Neuron (in vitro differentiated cells): ENCODE measurements at regions not wholly inside any gene's neighbourhood (a gene's known extent, or its start where the extent isn't known, plus 50 kb on each side); places are given as distances from the start of the nearest gene placed in this dataset.
"Not testable (repeated sequence)": the region's sequence is repeated elsewhere in the genome, so short reads cannot be mapped to it uniquely, and the experiment has no call there.

Experiments used
- H2AFZ ChIP-seq: one replicate; pipeline ENCODE4 v1.6.1; 2013; ENCODE audit warnings: low read depth, mild to moderate bottlenecking, inconsistent platforms, low read length, moderate library complexity
- H3K27me3 ChIP-seq: one replicate; pipeline ENCODE4 v1.6.1; 2013; ENCODE audit warnings: low read length; ENCODE audit not compliant: insufficient read depth
- H3K36me3 ChIP-seq: one replicate; pipeline ENCODE4 v1.6.1; 2013; ENCODE audit warnings: low read length; ENCODE audit not compliant: insufficient read depth
- H3K4me1 ChIP-seq: one replicate; pipeline ENCODE4 v1.6.1; 2013; ENCODE audit warnings: low read length; ENCODE audit not compliant: insufficient read depth
- H3K4me3 ChIP-seq: 2 replicates; pipeline ENCODE4 v1.5.1; 2013; ENCODE audit warnings: mild to moderate bottlenecking, low read length, moderate library complexity
- H3K9me3 ChIP-seq: one replicate; pipeline ENCODE4 v1.6.1; 2013; ENCODE audit warnings: low read length

GRCh38 chr14:71395636-71396035 lies 488.4 kb downstream of the PCNX1 start:
- H3K9me3 ChIP-seq = no peaks in the 10 kb centered on the region

GRCh38 chr14:71396050-71396677 lies 488.9 kb downstream of the PCNX1 start:
- Histone ChIP-seq H2AFZ (no peak overlapping the region), H3K4me3 (no peak overlapping the region)

More at GRCh38 chr14:71395636-71396035, 488.4 kb downstream of the PCNX1 start:
- Histone ChIP-seq H3K27me3 (no peaks in the 10 kb centered on the region), H3K4me1 (peaks cover 2% of the 10 kb centered on the region), H2AFZ (no peak overlapping the region), H3K36me3 (no peaks in the 10 kb centered on the region), H3K4me3 (no peak overlapping the region)

GRCh38 chr14:71397371-71397770 lies 490.1 kb downstream of the PCNX1 start:
- Histone ChIP-seq H3K9me3 (no peaks in the 10 kb centered on the region), H3K27me3 (no peaks in the 10 kb centered on the region), H3K4me1 (peaks cover 2% of the 10 kb centered on the region), H3K4me3 (no peak overlapping the region), H2AFZ (no peak overlapping the region), H3K36me3 (no peaks in the 10 kb centered on the region)

More at GRCh38 chr14:71396050-71396677, 488.9 kb downstream of the PCNX1 start:
- Histone ChIP-seq H3K4me1 (peaks cover 2% of the 10 kb centered on the region), H3K36me3 (no peaks in the 10 kb centered on the region), H3K27me3 (no peaks in the 10 kb centered on the region), H3K9me3 (no peaks in the 10 kb centered on the region)

GRCh38 chr14:71398450-71398849 lies 491.2 kb downstream of the PCNX1 start:
- Histone ChIP-seq H3K4me3 (no peak overlapping the region), H3K36me3 (no peaks in the 10 kb centered on the region), H3K27me3 (no peaks in the 10 kb centered on the region), H3K4me1 (peaks cover 2% of the 10 kb centered on the region), H2AFZ (no peak overlapping the region), H3K9me3 (no peaks in the 10 kb centered on the region)

- Histone ChIP-seq H3K9me3 (no peaks in the 10 kb centered on the region), H3K4me3 (no peak overlapping the region), H3K27me3 (no peaks in the 10 kb centered on the region), H2AFZ (no peak overlapping the region), H3K4me1 (peaks cover 2% of the 10 kb centered on the region), H3K36me3 (no peaks in the 10 kb centered on the region)
These were observed 491.8 kb downstream of the PCNX1 start for GRCh38 chr14:71399057-71399487.

- Histone ChIP-seq H3K9me3 (no peaks in the 10 kb centered on the region), H2AFZ (no peak overlapping the region), H3K27me3 (no peaks in the 10 kb centered on the region), H3K4me1 (peaks cover 2% of the 10 kb centered on the region), H3K4me3 (no peak overlapping the region), H3K36me3 (no peaks in the 10 kb centered on the region)
These were observed 493.6 kb downstream of the PCNX1 start for GRCh38 chr14:71400871-71401321.

- not testable (repeated sequence) for H3K9me3 ChIP-seq, H3K27me3 ChIP-seq, H3K4me3 ChIP-seq, H3K4me1 ChIP-seq, H2AFZ ChIP-seq, H3K36me3 ChIP-seq
These were observed 495.2 kb downstream of the PCNX1 start for GRCh38 chr14:71402415-71402814.

- H3K36me3 ChIP-seq = no peaks in the 10 kb centered on the region
- H2AFZ ChIP-seq = no peak overlapping the region
- H3K27me3 ChIP-seq = no peaks in the 10 kb centered on the region
- H3K4me1 ChIP-seq = peaks cover 2% of the 10 kb centered on the region
- H3K9me3 ChIP-seq = no peaks in the 10 kb centered on the region
- no peak overlapping the region for H3K4me3 ChIP-seq
These were observed 496.4 kb downstream of the PCNX1 start for GRCh38 chr14:71403656-71404055.

GRCh38 chr14:71405676-71406075 lies 498.4 kb downstream of the PCNX1 start:
- Histone ChIP-seq H3K36me3 (no peaks in the 10 kb centered on the region), H3K9me3 (no peaks in the 10 kb centered on the region), H2AFZ (no peak overlapping the region), H3K4me3 (no peak overlapping the region), H3K27me3 (no peaks in the 10 kb centered on the region), H3K4me1 (no peaks in the 10 kb centered on the region)

GRCh38 chr14:71408362-71409030 lies 501.2 kb downstream of the PCNX1 start:
- no peaks in the 10 kb centered on the region for H3K9me3 ChIP-seq

GRCh38 chr14:71410578-71411284 lies 503.5 kb downstream of the PCNX1 start:
- Histone ChIP-seq H3K36me3 (no peaks in the 10 kb centered on the region), H3K9me3 (no peaks in the 10 kb centered on the region), H3K4me1 (no peaks in the 10 kb centered on the region), H3K4me3 (no peak overlapping the region), H2AFZ (no peak overlapping the region), H3K27me3 (no peaks in the 10 kb centered on the region)

More at GRCh38 chr14:71408362-71409030, 501.2 kb downstream of the PCNX1 start:
- Histone ChIP-seq H3K4me3 (no peak overlapping the region), H3K27me3 (no peaks in the 10 kb centered on the region), H3K4me1 (no peaks in the 10 kb centered on the region), H2AFZ (no peak overlapping the region), H3K36me3 (no peaks in the 10 kb centered on the region)

GRCh38 chr14:71411285-71411595 lies 504.0 kb downstream of the PCNX1 start:
- no peaks in the 10 kb centered on the region for H3K27me3 ChIP-seq
- H3K4me3 ChIP-seq = no peak overlapping the region
- H2AFZ ChIP-seq = no peak overlapping the region
- H3K4me1 ChIP-seq = no peaks in the 10 kb centered on the region
- no peaks in the 10 kb centered on the region for H3K36me3 ChIP-seq
- H3K9me3 ChIP-seq = no peaks in the 10 kb centered on the region

- Histone ChIP-seq H3K27me3 (no peaks in the 10 kb centered on the region), H2AFZ (no peak overlapping the region), H3K4me3 (no peak overlapping the region), H3K4me1 (no peaks in the 10 kb centered on the region), H3K36me3 (no peaks in the 10 kb centered on the region), H3K9me3 (peaks cover under 1% of the 10 kb centered on the region)
These were observed 504.5 kb downstream of the PCNX1 start for GRCh38 chr14:71411738-71412137.
